DMS114 treated with DMSO at 0.1 percent for 48 hours (cell line): ENCODE measurements at regions not wholly inside any gene's neighbourhood (a gene's known extent, or its start where the extent isn't known, plus 50 kb on each side); places are given as distances from the start of the nearest gene placed in this dataset.
"Not testable (repeated sequence)": the region's sequence is repeated elsewhere in the genome, so short reads cannot be mapped to it uniquely, and the experiment has no call there.

Source experiments
- DNase-seq: peaks from one replicate; lab custom pipeline; 2025; ENCODE audit not compliant: unreplicated experiment; lab: John Stamatoyannopoulos, UW

DNA sequence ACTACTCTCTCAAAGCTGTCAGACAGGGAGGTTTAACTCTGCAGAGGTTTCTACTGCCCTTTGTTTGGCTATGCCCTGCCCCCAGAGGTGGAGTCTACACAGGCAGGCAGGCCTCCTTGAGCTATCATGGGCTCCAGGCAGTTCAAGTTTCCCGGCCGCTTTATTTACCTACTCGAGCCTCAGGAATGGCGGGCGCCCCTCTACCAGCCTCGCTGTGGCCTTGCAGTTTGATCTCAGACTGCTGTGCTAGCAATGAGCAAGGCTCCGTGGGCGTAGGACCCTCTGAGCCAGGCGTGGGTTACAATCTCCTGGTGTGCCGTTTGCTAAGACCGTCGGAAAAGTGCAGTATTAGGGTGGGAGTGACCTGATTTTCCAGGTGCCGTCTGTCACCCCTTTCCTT, 124.3 kb downstream of the PTCHD1 start:
- not testable (repeated sequence) for DNase-seq

DNA sequence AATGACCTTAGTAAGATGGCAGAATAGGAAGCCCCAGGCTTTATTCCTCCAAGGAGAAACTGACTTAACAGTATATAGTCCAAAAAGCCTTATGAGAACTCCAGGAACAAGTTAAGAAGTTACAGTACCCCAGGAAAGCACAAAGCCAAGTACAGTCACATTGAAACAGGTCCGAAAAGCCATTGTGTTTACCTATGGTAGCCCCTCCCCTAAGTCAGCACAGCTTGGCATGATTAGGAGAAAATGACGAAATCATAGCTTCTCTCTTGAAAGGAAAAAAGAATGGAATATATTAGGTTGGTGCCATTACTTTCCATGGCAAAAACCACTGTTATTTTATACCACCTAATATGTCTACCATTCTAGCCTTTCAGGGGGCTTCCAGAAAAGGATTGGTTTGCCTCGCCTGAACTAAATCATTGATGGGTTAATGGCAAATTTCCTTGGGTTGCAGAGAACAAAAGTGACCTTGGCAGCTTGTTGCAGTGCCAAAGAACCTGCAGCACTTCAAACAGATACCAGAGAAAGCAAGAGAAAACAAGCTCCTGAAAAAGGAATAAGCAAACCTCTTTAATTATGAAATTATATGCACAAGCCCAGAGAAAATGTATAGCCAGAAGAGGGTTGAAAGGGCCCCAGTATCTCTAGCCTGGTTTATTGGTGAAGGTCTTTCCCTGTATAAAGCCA, 130.6 kb downstream of the PTCHD1 start:
- DNase-seq: no peak

DNA sequence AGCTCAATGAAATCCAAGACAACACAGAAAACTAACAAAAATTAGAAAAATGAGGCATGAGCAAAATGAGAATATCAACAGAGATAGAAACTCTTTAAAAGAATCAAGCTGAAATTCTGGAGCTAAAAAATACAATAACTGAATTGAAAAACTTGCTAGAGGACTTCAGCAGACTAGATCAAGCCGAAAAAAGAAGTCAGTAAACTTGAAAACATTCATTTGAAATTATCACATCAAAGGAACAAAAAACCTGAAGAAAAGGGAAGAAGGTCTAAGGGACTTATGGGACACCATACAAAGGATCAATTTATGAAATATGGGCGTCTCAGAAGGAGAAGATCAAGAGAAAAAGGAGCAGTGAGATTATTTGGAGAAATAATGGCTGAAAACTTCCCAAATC, 131.3 kb downstream of the PTCHD1 start:
- DNase-seq: no peak

DNA sequence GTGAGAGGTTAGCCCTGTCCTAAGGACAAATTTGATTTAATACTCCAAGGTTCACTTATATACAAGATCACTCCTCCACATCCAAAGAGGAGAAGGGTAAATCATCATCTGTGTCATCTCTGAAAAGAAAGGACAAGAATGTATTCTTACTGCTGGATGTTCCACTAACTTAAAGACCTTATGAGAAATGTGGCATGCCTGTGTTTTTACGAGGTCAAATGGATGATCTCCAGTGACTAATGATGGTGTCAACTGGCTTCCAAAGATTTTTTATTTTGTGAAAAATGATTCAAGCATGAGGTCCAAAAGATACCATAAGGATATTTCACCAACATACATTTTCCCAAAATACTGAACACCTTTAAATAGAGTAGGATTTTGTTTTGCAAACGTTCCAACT, 143.4 kb downstream of the PTCHD1 start:
- no peak for DNase-seq

DNA sequence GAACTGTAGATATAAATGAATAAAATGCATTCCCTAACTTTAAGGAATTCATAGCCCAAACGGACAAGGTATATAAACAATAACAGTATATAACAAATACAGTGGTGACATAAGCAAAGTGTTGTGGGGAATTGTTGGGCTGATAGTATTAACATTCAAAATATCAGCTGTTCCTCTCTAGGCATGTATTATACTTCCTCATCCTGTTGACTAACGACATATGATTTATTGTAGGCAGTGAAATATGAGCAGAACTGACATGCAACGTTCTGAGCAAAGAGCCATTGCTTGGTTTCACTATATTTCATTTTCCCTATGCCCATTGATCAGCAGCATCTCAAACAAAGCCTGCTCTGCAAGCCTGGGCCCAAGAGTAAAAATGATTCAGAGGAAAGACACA, 143.9 kb downstream of the PTCHD1 start:
- DNase-seq: no peak

DNA sequence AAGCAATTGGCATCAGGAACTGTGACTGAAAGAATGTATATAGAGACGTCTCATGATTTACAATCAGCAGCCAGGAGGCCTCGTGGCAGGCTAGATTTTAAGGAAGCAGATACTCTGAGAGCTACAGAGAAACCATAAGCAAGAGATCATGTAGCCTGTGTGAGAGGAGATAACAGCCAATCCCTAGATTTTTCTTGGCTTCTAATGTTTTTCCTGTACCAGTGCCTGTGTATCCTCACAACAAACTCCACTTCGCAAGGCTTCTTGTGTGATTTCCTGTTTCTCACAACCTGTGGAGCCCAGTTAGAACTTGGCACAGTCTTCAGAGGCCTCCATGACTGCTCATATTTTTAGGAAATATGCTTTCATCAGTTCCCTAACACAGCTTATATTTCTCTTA, 147.9 kb downstream of the PTCHD1 start:
- no peak for DNase-seq

DNA sequence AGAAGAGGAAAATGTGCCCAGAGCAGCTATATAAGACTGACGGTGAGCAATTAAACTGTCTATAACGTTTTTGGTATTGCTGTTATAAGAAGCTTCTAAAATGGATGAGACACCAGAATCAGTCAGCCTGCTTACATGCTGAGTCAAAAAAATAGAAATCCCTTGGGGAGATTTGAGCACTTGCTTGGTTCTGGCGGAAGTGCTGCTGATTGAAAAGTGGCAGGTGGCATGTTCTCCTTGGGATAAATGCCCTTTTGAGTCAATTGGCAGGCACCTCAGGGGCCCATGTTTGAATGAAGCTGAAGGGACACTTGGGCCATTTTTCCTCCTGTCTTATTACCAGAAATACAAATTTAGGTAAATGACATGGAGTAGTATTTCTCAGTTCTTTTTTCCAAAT, 148.7 kb downstream of the PTCHD1 start:
- DNase-seq: no peak

DNA sequence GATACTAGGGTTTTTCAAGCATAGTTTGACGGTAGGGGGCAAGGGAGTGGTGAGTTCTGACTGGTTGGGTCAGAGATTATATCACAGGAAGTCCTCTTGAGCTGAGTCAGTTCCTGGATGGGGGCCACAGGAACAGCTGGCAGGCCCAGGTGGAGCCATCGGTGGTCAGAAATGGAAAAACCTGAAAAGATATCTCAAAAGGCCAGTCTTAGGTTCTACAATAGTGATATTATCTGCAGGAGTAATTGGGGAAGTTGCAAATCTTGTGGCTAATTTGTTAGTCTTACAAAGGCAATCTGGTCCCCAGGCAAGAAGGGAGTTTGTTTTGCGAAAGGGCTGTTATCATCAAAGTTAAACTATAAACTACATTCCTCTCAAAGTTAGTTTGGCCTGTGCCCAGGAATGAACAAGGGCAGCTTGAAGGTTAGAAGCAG, 159.3 kb downstream of the PTCHD1 start:
- no peak for DNase-seq

DNA sequence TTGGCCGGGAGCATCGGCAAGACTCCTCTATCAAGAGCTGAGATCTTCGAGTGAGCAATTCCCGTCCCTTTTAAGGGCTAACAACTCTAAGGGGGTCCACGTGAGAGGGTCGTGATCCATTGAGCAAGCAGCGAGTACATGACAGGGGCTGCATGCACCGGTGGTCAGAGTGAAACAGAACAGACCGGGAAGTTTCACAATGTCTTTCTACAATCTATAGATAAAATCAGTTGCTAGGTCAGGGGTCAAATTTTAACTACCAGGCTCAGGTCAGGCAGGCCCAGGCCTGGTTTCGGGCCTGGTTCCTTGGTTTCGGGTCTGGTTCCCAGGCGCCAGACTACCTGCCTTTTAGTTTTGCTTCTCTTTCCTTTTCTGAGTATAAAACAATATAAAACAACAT, 160.1 kb downstream of the PTCHD1 start:
- no peak for DNase-seq

DNA sequence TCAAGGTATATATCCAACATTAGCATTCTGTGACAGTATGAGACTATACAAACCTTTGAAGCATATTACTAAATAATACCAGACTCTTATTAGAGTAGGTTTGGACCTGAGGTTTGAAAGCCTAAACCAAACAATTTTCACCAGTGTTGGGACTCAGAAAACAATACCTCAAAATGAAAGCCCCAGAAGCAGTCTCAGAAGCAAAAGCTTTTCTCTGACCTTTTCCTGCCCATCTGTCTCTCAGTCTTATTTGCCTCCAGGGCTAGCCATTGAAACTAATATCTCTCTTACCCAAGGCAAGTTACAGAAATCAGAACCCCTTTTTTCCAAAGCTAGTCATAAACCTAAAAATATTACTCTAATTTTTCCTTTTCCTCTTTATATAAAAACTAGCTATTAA, 163.3 kb downstream of the PTCHD1 start:
- DNase-seq: no peak

DNA sequence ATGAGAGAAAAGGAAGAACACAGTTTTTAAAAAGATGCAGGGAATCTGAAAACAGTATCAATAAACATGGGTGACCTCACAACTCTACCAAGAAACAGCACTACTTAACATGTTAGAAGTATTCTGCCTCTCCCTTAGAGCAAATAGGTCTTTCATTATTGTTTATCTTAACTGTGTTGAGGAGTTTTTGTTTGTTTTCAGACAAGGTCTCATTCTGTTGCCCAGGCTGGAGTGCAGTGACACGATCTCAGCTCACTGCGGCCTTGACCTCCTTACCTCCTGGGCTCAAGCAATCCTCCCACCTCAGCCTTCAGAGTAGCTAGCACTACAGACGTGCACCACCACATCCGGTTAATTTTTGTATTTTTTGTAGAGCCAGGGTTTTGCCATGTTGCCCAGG, 165.3 kb upstream of the PRDX4 start:
- DNase-seq: no peak

DNA sequence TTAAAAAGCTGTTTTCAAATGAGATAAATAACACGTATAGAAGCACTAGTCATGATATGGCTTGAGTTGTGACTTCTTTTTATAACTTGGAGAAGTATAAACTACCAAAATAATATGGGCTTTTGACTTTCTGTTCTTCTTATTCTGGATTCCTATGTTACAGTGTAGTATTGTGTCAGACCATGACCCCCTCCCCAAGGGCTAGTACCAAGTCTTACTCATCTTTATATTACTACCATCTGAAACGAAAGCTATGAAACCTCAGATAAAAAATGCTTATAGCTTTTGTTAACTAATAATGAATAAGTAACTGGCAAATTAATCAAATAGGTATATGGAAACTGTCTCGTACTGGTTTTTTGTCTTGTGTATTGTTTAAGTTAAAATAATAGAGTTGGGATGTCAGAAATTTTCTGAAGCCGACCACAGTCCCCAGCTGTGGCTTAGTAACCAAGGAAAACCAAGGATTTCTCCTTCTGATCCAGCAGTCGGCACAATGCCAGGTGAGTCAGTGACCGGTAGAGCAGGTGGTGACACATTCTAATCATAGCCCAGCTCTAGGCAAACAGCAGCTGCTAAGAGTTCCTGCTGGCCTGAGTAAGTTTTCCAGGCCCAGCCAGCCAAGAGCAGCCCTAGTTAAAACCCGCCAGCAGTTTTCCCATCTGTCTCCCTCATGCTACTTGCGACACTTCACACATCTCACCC, 163.3 kb upstream of the PRDX4 start:
- no peak for DNase-seq

DNA sequence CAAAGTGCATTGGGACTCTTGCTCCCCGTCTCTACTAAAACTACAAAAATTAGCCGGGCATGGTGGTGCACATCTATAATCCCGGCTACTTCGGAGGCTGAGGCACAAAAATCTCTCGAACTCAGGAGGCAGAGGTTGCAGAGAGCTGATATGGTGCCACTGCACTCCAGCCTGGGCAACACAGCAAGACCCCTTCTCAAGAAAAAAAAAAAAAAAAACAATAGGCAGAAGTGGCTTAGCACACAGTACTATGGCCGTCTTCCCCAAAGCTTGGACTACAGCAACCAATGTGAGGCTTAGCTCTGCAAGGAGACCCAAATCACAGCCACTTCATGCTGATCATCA, 162.8 kb upstream of the PRDX4 start:
- no peak for DNase-seq

DNA sequence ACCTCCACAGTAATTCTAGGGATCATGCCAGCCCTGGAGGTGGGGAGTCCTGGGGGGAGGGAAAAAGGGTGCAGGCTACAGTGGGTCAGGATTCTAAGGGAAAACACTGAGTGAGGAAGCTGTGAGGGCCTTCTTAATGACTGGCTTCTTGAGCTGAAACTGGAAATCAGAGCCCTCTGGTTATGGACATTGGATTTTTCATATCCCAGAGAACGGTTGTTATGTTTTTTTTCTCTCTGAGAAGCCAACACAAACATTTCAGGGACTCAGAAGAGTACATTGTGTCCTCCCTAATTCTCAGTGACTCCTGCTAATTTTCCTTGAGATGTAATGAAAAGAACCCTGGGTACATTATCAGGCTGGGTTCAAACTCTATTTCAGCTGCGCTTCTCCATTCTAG, 162.4 kb upstream of the PRDX4 start:
- no peak for DNase-seq

DNA sequence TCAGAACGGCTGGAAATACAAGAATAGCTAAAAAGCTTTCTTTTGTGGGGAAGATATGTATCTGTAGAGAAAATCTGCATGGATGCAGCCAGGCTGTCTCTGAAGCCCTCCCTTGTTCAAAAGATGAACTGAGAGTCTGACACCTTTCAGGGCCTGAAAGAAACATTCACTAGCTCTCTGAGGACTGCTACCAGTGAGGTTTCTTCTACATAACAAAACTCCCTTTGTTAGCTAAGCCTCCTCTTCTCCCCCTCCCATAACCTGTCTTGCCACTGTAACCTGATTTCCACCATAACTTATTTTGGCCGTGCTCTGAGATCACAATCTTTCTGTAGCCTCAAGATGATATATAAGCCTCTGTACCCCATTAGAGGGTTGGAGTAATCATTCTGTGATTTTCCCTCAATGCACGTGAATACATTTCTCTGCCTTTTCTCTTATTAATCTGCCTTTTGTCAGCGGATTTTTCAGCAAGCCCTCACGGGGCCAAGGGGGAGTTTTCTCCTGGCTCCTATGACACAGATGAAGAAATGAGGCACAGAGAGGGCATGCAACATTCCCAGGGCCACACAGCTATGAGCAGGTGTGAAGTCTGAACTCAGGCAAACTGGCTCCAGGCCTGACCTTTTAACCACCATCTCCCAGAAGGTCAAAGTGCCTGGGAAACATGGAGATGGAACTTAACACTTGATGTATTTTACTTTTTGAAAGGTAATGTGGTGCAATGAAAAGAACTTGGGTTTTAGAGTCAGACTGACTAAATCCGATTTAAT, 161.6 kb upstream of the PRDX4 start:
- DNase-seq: no peak

DNA sequence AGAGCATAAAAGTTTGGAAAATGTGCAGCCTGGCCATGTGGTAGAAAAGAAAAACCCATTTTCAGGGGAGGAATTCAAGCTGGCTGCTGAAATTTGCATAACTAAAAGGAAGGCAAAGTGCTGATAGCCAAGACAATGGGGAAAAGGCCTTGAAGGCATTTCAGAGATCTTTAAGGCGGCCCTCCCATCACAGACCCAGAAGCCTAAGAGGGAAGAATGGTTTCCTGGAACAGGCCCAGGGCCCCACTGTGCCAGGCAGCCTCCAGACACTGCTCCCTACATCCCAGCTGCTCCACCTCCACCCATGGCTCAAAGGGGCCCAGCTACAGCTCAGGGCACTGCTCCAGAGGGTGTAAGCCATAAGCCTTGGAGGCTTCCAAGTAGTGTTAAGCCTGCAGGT, 158.0 kb upstream of the PRDX4 start:
- DNase-seq: no peak

DNA sequence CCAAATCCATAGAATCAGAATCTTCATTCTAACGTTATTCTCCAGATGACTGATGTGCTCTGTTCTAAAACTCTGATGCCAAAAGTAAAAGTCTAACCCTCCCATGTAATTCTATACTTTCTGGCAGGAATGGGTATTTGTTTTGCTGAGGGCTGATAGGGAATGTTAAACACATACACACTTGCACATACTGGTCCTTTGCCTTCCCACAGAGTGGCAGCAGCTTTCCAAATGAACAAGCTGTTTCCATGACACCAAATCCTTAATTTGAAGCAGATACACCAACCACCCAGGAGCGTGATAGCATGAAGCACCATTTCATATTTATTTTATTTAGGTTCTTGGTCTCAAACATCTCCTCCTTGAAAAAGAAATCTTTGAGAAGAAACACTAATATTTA, 155.5 kb upstream of the PRDX4 start:
- no peak for DNase-seq

DNA sequence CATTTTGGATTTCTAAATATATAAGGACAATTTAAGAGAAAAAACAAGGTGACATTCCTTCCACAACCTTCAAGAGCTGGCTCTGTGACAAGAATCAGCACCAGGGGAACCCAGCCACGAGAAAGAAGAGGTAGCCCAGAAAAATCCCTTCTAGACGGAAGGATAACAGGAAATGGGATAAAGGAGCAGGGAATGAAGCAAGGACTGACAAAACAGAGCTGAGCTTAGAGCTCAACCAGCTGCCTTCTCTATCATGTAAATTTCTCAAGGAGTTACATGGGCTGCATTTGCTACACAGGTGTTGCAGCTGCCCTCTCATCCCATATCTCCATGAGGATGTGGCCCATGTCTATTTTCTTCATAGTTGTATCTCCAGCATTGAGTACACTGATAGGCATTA, 154.2 kb upstream of the PRDX4 start:
- no peak for DNase-seq

DNA sequence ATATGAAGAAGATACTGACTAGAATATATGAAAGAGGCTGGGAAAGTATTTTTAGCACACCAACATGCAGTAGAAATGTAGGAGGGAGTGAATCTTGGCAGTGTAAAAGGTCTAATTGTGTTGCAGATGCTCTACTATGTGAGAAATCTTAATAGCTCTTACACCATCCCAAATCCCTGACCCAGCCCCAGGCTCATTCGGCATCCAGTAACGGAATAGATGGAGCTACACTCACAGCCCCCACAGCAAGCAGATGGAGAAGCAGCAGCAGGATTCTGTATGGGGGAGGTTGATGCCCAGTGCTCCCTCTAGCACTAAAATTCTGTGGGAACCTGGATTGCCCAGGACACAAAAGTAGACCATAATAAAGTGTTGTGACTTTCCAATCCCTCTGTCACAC, 153.2 kb upstream of the PRDX4 start:
- DNase-seq: no peak

DNA sequence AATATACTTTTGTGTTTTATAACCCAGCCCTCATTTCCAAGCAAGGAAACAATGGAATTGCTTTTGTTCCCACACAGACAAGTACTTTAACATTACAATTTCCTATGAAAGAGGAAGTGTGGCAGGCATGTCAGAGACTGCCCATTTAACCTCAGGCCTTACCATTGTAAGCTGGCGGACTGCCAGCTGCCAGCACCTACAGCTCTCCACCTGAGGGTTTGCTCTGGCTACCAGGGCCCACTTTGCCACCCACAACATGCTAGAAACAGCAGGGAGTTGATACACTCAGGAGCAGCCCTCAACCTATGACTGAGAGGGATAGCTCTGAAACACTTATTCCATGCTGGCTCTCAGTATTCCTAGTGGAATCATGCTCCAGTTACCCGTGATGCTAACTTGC, 152.3 kb upstream of the PRDX4 start:
- no peak for DNase-seq

DNA sequence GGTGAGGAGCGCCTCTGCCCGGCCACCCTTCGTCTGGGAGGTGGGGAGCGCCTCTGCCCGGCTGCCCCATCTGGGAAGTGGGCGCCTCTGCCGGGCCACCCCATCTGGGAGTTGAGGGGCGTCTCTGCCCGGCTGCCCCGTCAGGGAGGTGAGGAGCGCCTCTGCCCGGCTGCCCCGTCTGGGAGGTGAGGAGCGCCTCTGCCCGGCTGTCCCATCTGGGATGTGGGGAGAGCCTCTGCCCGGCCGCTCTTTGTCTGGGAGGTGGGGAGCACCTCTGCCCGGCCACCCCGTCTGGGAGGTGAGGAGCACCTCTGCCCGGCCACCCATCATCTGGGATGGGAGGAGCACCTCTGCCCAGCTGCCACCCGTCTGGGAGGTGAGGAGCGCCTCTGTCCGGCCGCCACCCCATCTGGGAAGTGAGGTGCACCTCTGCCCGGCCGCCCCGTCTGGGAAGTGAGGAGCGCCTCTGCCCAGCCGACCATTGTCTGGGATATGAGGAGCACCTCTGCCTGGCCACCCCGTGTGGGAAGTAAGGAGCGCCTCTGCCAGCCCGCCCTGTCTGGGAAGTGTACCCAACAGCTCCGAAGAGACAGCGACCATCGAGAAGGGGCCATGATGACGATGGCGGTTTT, 144.2 kb upstream of the PRDX4 start:
- not testable (repeated sequence) for DNase-seq

DNA sequence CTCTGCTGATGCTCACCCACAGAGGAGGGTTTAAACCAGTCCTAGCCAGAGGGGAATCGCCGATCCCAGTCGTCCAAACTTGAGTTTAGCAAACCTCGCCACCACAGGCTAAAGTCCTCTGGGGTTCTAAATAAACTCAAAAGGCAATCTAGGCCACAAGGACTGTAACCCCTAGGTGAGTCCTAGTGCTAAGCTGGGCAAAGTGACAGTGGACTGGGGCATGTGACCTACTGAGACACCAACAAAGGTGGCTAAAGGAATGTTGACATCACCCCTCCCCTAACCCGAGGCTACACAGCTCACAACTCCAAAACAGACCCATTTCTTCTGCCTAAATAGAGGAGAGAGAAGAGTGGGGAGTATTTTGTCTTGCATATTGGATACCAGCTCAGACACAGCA, 142.8 kb upstream of the PRDX4 start:
- DNase-seq: no peak
